ENCODE measurements at regions not wholly inside any gene's neighbourhood (a gene's known extent, or its start where the extent isn't known, plus 50 kb on each side); places are given as distances from the start of the nearest gene placed in this dataset.

DNA sequence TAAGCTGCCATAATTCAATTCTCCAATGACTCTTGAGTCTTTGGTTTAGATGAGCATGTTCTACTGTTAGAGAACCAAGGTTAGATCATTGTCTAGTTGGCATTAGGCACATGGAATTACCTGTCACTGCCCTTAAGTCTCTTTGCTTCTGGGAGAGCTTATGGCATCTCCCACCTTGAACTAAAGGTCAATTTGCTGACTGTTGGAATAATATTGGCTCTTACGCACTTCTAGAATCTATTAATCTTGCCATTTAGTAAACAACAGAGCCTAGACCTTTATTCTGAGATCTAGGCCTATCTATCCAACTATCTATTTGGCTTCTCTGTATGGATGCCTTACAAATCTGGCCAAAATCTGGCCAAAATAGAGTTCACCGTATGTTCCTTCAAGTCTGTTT is 232.0 kb downstream of the STK31 start:
- no peaks in the 10 kb centered on the region for H3K4me1 ChIP-seq (ENCODE audit: control insufficient read depth, insufficient read depth, low read length)
- TF ChIP-seq, protein P1, sequence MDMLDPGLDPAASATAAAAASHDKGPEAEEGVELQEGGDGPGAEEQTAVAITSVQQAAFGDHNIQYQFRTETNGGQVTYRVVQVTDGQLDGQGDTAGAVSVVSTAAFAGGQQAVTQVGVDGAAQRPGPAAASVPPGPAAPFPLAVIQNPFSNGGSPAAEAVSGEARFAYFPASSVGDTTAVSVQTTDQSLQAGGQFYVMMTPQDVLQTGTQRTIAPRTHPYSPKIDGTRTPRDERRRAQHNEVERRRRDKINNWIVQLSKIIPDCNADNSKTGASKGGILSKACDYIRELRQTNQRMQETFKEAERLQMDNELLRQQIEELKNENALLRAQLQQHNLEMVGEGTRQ (IDR thresholded peaks at IDR 0.05; ENCODE audit: low read depth, low read length) = no peak
- TF ChIP-seq FOS (IDR thresholded peaks at IDR 0.05; ENCODE audit: low read depth, low read length) = no peak
- no peak for TF ChIP-seq SMC3 (IDR thresholded peaks at IDR 0.05; ENCODE audit: low read depth, low read length)
- TF ChIP-seq RFX5 (IDR thresholded peaks at IDR 0.05; ENCODE audit: low read depth, low read length) = no peak
- TF ChIP-seq POLR2A (IDR thresholded peaks at IDR 0.05; ENCODE audit: low read depth, low read length) = no peak
- DNase-seq (no peak), ATAC-seq (ENCODE audit: low read depth) (no peak)
- H2BK20ac ChIP-seq (ENCODE audit: low read depth, low read length) = no peak overlapping the region
- no peak overlapping the region for H2BK5ac ChIP-seq (ENCODE audit: low read depth, low read length, poor library complexity, severe bottlenecking)
- ChIA-PET POLR2A (ENCODE audit: unreplicated experiment) (no interaction called here), CTCF (no interaction called here)
- no peaks in the 10 kb centered on the region for H3K9me1 ChIP-seq (ENCODE audit: insufficient read depth, low read length)
- no peak overlapping the region for H3K56ac ChIP-seq (ENCODE audit: extremely low read depth, insufficient read depth, low read length)
- H4K91ac ChIP-seq (ENCODE audit: insufficient read depth, low read depth, low read length) = no peak overlapping the region
- no peak overlapping the region for H3K4ac ChIP-seq (ENCODE audit: low read depth, low read length)
- H3K18ac ChIP-seq (ENCODE audit: low read depth, low read length) = no peak overlapping the region
- no peak overlapping the region for H3K9ac ChIP-seq (ENCODE audit: low read depth, low read length)
- H3K4me3 ChIP-seq (ENCODE audit: insufficient read depth, low read depth, low read length) = no peak overlapping the region
- H3K36me3 ChIP-seq (ENCODE audit: control insufficient read depth, insufficient read depth, low read length) = no peaks in the 10 kb centered on the region
- H3K79me1 ChIP-seq (ENCODE audit: low read depth in 1 of 2, low read length in 2 of 2) = no peaks in the 10 kb centered on the region
- H4K5ac ChIP-seq (ENCODE audit: low read depth, low read length) = no peak overlapping the region
- no peak overlapping the region for H3K4me2 ChIP-seq (ENCODE audit: low read depth, low read length)
- no peak overlapping the region for H2AK9ac ChIP-seq (replicated peaks; ENCODE audit: low read depth, low read length, poor library complexity)
- BruUV-seq (replicated peaks) = no TSS peak
- no peaks in the 10 kb centered on the region for H4K20me1 ChIP-seq (ENCODE audit: insufficient read depth, low read length)
- no peak overlapping the region for H2BK15ac ChIP-seq (ENCODE audit: low read depth, low read length)
- 100% methylated on average over 1 of the region's 2 CpGs; no CpG with 5 or more reads in 1 of the 2 experiments for WGBS, 2 experiments (ENCODE audit: extremely low coverage in 2 of 2, insufficient read length in 1 of 2)
- no peaks in the 10 kb centered on the region; the same call in 1 of the 2 replicates for H3K9me3 ChIP-seq (ENCODE audit: control insufficient read depth, insufficient read depth, low read length)
- no peak overlapping the region for H2BK120ac ChIP-seq (ENCODE audit: low read depth, low read length)
- dilution Hi-C loops (cut with HindIII; ENCODE audit: low sequenced_read_pairs, unreplicated experiment) (no loop called here), in situ Hi-C loops (cut with MboI; ENCODE audit: low sequenced_read_pairs) (loop anchor here (25.0 kb wide), 1 partner anchor 720 kb away; no protein-coding TSS in a partner anchor), intact Hi-C loops (cut with micrococcal nuclease) (no loop called here)
- no peaks in the 10 kb centered on the region for H3K27me3 ChIP-seq (ENCODE audit: control insufficient read depth, insufficient read depth, low read length)
- H3K14ac ChIP-seq (replicated peaks; ENCODE audit: low read depth, low read length) = no peak overlapping the region
- no peak overlapping the region for H3K23ac ChIP-seq (ENCODE audit: low read depth, low read length)
- no peak overlapping the region for H3K27ac ChIP-seq (ENCODE audit: insufficient read depth, low read length)
- H4K8ac ChIP-seq (ENCODE audit: low read depth in 2 of 2, low read length in 2 of 2) = no peak overlapping the region
- H2AFZ ChIP-seq (replicated peaks; ENCODE audit: low read length, poor library complexity) = no peak overlapping the region
- H2AK5ac ChIP-seq (ENCODE audit: low read depth, low read length) = no peak overlapping the region

Measured in IMR-90 (cell line).